Calu3 (cell line): ENCODE measurements at regions not wholly inside any gene's neighbourhood (a gene's known extent, or its start where the extent isn't known, plus 50 kb on each side); places are given as distances from the start of the nearest gene placed in this dataset.

ENCODE experiments used
- BruUV-seq: library from RNA; stranded (reverse); fragments of 400-500 nt; replicated peaks from 2 replicates; lab custom pipeline; 2021; lab: Mats Ljungman, UMichigan
- CTCF ChIA-PET: fragments of 300-600 bp; sonication (Branson Sonifier 250); formaldehyde crosslinking; loops from one replicate; lab custom pipeline; 2022; ENCODE audit warnings: antibody characterized with exemption; lab: Charles Lee
- DNase-seq: peaks from one replicate; pipeline ENCODE4 v3.0.0; 2022
- H3K27ac Mint-ChIP-seq: one replicate; pipeline ENCODE4 v1.8.0; 2022; ENCODE audit warnings: mixed read lengths; ENCODE audit not compliant: unreplicated experiment
- H3K27me3 Mint-ChIP-seq: one replicate; pipeline ENCODE4 v1.8.0; 2022; ENCODE audit warnings: mixed read lengths; ENCODE audit not compliant: unreplicated experiment
- H3K36me3 Mint-ChIP-seq: one replicate; pipeline ENCODE4 v1.8.0; 2022; ENCODE audit warnings: mild to moderate bottlenecking, moderate library complexity, mixed read lengths; ENCODE audit not compliant: insufficient read depth, unreplicated experiment
- H3K4me1 Mint-ChIP-seq: one replicate; pipeline ENCODE4 v1.8.0; 2022; ENCODE audit warnings: mild to moderate bottlenecking, low read depth, mixed read lengths; ENCODE audit not compliant: unreplicated experiment
- H3K4me3 Mint-ChIP-seq: one replicate; pipeline ENCODE4 v1.8.0; 2022; ENCODE audit warnings: mild to moderate bottlenecking, low read depth, moderate library complexity, mixed read lengths; ENCODE audit not compliant: unreplicated experiment
- H3K9me3 Mint-ChIP-seq: one replicate; pipeline ENCODE4 v1.8.0; 2022; ENCODE audit warnings: low read depth, mixed read lengths; ENCODE audit not compliant: unreplicated experiment
- intact Hi-C: fragments of 100-400 bp; cut with micrococcal nuclease; formaldehyde crosslinking; loops from one replicate; pipeline ENCODE4 v1.10.0; 2022; ENCODE audit not compliant: unreplicated experiment
- TF ChIP-seq, protein P1 (sequence below): fragments of 200-600 bp; IDR thresholded peaks from one replicate; pipeline ENCODE4 v1.8.0; 2022; ENCODE audit warnings: antibody characterized with exemption; ENCODE audit not compliant: unreplicated experiment

DNA sequence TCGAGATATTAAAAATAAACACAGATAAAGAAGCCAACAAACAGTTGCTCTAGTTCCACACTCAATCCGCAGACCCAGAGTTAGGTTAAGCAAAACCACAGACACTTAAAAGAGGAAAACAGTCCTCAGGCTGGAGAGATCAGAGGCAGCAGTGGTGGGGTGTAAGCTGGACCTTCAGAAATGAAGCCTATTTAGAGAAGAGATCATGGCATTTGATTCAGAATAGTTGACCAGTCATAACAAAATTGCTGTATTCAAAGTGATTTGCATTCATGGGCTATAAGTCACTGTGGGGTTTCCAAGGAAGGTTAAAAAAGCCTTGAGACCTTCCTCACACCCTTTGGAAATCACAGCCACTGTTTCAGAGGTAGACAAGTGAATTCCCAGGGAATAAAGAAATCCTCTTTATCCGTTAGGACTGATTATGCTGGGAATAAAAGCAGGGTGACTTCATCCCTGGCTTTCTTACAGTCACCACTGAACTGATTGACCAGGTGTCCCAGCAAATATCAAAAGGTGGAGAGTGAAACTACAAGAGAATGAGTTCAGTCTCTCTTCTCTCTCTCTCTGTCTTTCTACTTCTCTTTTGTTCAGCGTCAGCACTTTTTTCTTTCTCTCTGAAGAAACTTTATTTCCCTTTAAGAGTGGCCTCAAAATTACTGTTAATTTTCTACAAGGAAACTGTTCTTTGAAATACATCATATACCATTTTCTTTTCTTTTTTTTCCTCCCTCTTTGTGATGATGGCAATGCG is 171.8 kb upstream of the PIK3C3 start:
- TF ChIP-seq, protein P1, sequence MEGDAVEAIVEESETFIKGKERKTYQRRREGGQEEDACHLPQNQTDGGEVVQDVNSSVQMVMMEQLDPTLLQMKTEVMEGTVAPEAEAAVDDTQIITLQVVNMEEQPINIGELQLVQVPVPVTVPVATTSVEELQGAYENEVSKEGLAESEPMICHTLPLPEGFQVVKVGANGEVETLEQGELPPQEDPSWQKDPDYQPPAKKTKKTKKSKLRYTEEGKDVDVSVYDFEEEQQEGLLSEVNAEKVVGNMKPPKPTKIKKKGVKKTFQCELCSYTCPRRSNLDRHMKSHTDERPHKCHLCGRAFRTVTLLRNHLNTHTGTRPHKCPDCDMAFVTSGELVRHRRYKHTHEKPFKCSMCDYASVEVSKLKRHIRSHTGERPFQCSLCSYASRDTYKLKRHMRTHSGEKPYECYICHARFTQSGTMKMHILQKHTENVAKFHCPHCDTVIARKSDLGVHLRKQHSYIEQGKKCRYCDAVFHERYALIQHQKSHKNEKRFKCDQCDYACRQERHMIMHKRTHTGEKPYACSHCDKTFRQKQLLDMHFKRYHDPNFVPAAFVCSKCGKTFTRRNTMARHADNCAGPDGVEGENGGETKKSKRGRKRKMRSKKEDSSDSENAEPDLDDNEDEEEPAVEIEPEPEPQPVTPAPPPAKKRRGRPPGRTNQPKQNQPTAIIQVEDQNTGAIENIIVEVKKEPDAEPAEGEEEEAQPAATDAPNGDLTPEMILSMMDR = no peak
- intact Hi-C loops = no loop called here
- H3K36me3 Mint-ChIP-seq = no peaks in the 10 kb centered on the region
- no peak overlapping the region for H3K4me3 Mint-ChIP-seq
- DNase-seq = no peak
- no peaks in the 10 kb centered on the region for H3K4me1 Mint-ChIP-seq
- CTCF ChIA-PET = no interaction called here
- no peaks in the 10 kb centered on the region for H3K9me3 Mint-ChIP-seq
- peaks cover 29% of the 10 kb centered on the region for H3K27me3 Mint-ChIP-seq
- no TSS peak for BruUV-seq
- no peak overlapping the region for H3K27ac Mint-ChIP-seq

DNA sequence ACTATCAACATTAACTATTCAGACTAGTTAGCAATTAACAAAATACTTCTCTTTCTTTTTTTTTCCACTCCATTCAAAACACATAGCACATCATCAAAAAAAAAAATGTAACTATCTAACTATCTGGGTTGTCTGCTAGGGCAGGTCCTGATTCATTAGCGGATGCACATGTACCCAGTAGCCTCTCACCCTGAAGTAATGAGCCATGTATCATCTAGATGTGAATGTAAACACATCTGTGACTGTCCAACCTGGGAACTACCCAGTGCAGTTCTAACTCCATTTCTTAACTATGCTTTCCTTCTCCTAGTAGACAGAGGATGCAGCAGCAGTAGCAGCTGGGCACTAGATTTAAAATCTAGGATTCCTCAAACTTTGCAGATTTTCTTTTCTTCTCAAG is 183.1 kb upstream of the PIK3C3 start:
- BruUV-seq = no TSS peak
- CTCF ChIA-PET = interaction anchor here (0.6 kb wide), 1 partner anchor 308 kb away, joined by 3 read pairs; no protein-coding TSS in a partner anchor
- Mint-ChIP-seq H3K4me3 (no peak overlapping the region), H3K27me3 (peaks cover 51% of the 10 kb centered on the region), H3K4me1 (no peaks in the 10 kb centered on the region), H3K27ac (no peak overlapping the region), H3K36me3 (no peaks in the 10 kb centered on the region), H3K9me3 (no peaks in the 10 kb centered on the region)
- TF ChIP-seq, protein P1 = no peak
- intact Hi-C loops = no loop called here
- DNase-seq = no peak

DNA sequence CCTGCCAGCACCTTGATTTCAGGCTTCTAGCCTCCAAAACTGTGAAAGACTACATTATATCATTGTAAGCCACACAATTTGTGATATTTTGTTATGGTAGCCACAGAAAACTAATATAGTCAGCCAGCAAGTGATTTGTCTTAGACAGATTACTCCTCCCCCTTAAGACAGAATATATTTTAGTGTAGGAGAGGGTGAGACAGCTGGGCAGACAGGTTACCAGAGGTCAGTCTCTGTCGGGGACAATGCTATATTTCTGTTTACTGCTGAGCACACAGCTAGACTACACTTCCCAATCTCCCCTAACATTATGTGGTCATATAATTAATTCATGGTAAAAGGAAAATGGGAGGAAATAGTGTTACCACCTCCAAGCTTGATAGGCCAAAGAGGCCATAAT is 185.8 kb upstream of the PIK3C3 start:
- Mint-ChIP-seq H3K9me3 (peaks cover under 1% of the 10 kb centered on the region), H3K4me3 (no peak overlapping the region), H3K27ac (no peak overlapping the region), H3K36me3 (no peaks in the 10 kb centered on the region), H3K4me1 (no peaks in the 10 kb centered on the region), H3K27me3 (peaks cover 68% of the 10 kb centered on the region)
- TF ChIP-seq, protein P1 = no peak
- intact Hi-C loops = loop anchor here (5.0 kb wide), 1 partner anchor 138 kb away; no protein-coding TSS in a partner anchor
- CTCF ChIA-PET = no interaction called here
- no peak for DNase-seq
- BruUV-seq = no TSS peak

DNA sequence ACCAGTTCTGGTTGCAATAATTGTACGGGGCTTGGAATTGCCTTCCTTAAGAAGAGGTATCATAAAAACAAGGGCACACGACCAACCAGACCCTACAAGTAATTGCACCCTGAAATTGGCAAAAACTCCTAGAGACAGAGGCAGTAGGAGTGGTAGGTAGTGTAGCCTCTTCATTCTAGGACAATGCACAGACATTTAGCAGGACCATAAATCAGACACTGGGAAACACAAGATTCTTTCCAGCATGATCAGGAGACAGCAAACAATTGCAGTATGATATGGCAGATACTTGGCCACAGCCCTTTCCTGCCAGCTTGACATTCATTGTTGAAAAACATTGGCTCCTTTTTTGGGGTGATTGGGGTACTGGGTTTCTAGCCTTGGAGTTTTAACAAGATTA is 186.6 kb upstream of the PIK3C3 start:
- DNase-seq = no peak
- peaks cover 3% of the 10 kb centered on the region for H3K9me3 Mint-ChIP-seq
- peaks cover 75% of the 10 kb centered on the region for H3K27me3 Mint-ChIP-seq
- H3K36me3 Mint-ChIP-seq = no peaks in the 10 kb centered on the region
- no peak overlapping the region for H3K27ac Mint-ChIP-seq
- no peaks in the 10 kb centered on the region for H3K4me1 Mint-ChIP-seq
- TF ChIP-seq, protein P1 = no peak
- no TSS peak for BruUV-seq
- CTCF ChIA-PET = no interaction called here
- intact Hi-C loops = loop anchor here (5.0 kb wide), 1 partner anchor 139 kb away; no protein-coding TSS in a partner anchor
- H3K4me3 Mint-ChIP-seq = no peak overlapping the region
